ENCODE measurements at regions not wholly inside any gene's neighbourhood (a gene's known extent, or its start where the extent isn't known, plus 50 kb on each side); places are given as distances from the start of the nearest gene placed in this dataset.

GRCh38 chr4:96739101-96739500 is 899.2 kb downstream of the PDHA2 start:
- TF ChIP-seq, protein P1, sequence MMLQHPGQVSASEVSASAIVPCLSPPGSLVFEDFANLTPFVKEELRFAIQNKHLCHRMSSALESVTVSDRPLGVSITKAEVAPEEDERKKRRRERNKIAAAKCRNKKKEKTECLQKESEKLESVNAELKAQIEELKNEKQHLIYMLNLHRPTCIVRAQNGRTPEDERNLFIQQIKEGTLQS (IDR thresholded peaks at IDR 0.05): no peak
- TF ChIP-seq EGR1 (IDR thresholded peaks at IDR 0.05; ENCODE audit: low read depth) (no peak), JUND (IDR thresholded peaks at IDR 0.05) (no peak)
- no peak overlapping the region for H3K4me3 ChIP-seq (replicated peaks in 1 of 2; ENCODE audit: low read depth in 1 of 2, low read length in 2 of 2)
- RAD21 ChIA-PET (ENCODE audit: low non-redundant PET in 1 of 2, low total read pairs in 2 of 2, uncharacterized antibody in 2 of 2, unreplicated experiment in 2 of 2): no interaction called here
- H3K9ac ChIP-seq (ENCODE audit: low read length): no peak overlapping the region
- DNase-seq (ENCODE audit: low read depth, low spot score) (no peak), ATAC-seq (no peak)
- no peaks in the 10 kb centered on the region for H3K9me2 ChIP-seq (ENCODE audit: insufficient read depth)
- no peaks in the 10 kb centered on the region for H3K79me2 ChIP-seq (ENCODE audit: insufficient read depth, low read length)
- H3K4me1 ChIP-seq (ENCODE audit: control insufficient read depth in 1 of 2, insufficient read depth in 2 of 2, low read length in 2 of 2): peaks cover 8 to 13% of the 10 kb centered on the region in 2 experiments; a peak in 3 of 4 replicates
- CTCF ChIA-PET: no interaction called here
- no peak overlapping the region for H3K4me2 ChIP-seq (ENCODE audit: low read length)
- BruUV-seq (replicated peaks): no TSS peak
- H2AFZ ChIP-seq (ENCODE audit: low read depth, low read length, poor library complexity, severe bottlenecking): peak overlapping the region; percentile 56
- no peaks in the 10 kb centered on the region for H3K36me3 ChIP-seq (ENCODE audit: control insufficient read depth in 1 of 2, insufficient read depth in 2 of 2, low read length in 2 of 2)
- no peaks in the 10 kb centered on the region for H3K27me3 ChIP-seq (ENCODE audit: insufficient read depth, low read length)
- H3K27ac ChIP-seq (ENCODE audit: low read depth, low read length): no peak overlapping the region
- 0 out of 4 replicates have a peak, but pooled peaks cover 0 to 3% of the 10 kb centered on the region in 2 experiments for H3K9me3 ChIP-seq (ENCODE audit: control insufficient read depth in 1 of 2, insufficient read depth in 1 of 2, low read depth in 1 of 2, low read length in 2 of 2)
- intact Hi-C loops (cut with micrococcal nuclease): no loop called here
- POLR2A ChIA-PET: no interaction called here
- no peaks in the 10 kb centered on the region for H4K20me1 ChIP-seq (ENCODE audit: insufficient read depth)

- intact Hi-C loops (cut with micrococcal nuclease): no loop called here
- no peaks in the 10 kb centered on the region for H3K27me3 ChIP-seq (ENCODE audit: insufficient read depth, low read length)
- CTCF ChIA-PET: no interaction called here
- no peaks in the 10 kb centered on the region for H3K79me2 ChIP-seq (ENCODE audit: insufficient read depth, low read length)
- RAD21 ChIA-PET (ENCODE audit: low non-redundant PET in 1 of 2, low total read pairs in 2 of 2, uncharacterized antibody in 2 of 2, unreplicated experiment in 2 of 2): no interaction called here
- POLR2A ChIA-PET: no interaction called here
- H4K20me1 ChIP-seq (ENCODE audit: insufficient read depth): no peaks in the 10 kb centered on the region
- H3K9me2 ChIP-seq (ENCODE audit: insufficient read depth): no peaks in the 10 kb centered on the region
- H3K9me3 ChIP-seq (ENCODE audit: control insufficient read depth in 1 of 2, insufficient read depth in 1 of 2, low read depth in 1 of 2, low read length in 2 of 2): 0 out of 4 replicates have a peak, but pooled peaks cover 0 to 3% of the 10 kb centered on the region in 2 experiments
- H2AFZ ChIP-seq (ENCODE audit: low read depth, low read length, poor library complexity, severe bottlenecking): no peak overlapping the region
- DNase-seq (ENCODE audit: low read depth, low spot score) (no peak), ATAC-seq (no peak)
- H3K4me3 ChIP-seq (replicated peaks in 1 of 2; ENCODE audit: low read depth in 1 of 2, low read length in 2 of 2): no peak overlapping the region
- H3K4me1 ChIP-seq (ENCODE audit: control insufficient read depth in 1 of 2, insufficient read depth in 2 of 2, low read length in 2 of 2): no peaks in the 10 kb centered on the region
- H3K27ac ChIP-seq (ENCODE audit: low read depth, low read length): no peak overlapping the region
- no peaks in the 10 kb centered on the region for H3K36me3 ChIP-seq (ENCODE audit: control insufficient read depth in 1 of 2, insufficient read depth in 2 of 2, low read length in 2 of 2)
- BruUV-seq (replicated peaks): no TSS peak
- TF ChIP-seq POLR2A (IDR thresholded peaks at IDR 0.05; ENCODE audit: borderline replicate concordance, extremely low read depth, insufficient read depth, insufficient read length) (no peak), JUND (IDR thresholded peaks at IDR 0.05) (no peak), TCF7L2 (IDR thresholded peaks at IDR 0.05; ENCODE audit: borderline replicate concordance, extremely low read depth, insufficient read depth, insufficient read length) (no peak), ZFX (IDR thresholded peaks at IDR 0.05) (no peak), POLR2AphosphoS5 (IDR thresholded peaks at IDR 0.05; ENCODE audit: low read depth, low read length) (no peak), FOSL1 (IDR thresholded peaks at IDR 0.05; ENCODE audit: low read depth) (no peak)
- TF ChIP-seq, protein P1 (IDR thresholded peaks at IDR 0.05): no peak
- no peak overlapping the region for H3K4me2 ChIP-seq (ENCODE audit: low read length)
- H3K9ac ChIP-seq (ENCODE audit: low read length): no peak overlapping the region
Observed at GRCh38 chr4:96742332-96743014, 902.6 kb downstream of the PDHA2 start.
